PC-3 (cell line): ENCODE measurements at regions not wholly inside any gene's neighbourhood (a gene's known extent, or its start where the extent isn't known, plus 50 kb on each side); places are given as distances from the start of the nearest gene placed in this dataset.

Experiments
- ATAC-seq: fragments of 200-7000 bp; cut with Tn5 transposase; 2 replicates; pipeline ENCODE4 v1.9.1; 2020; ENCODE audit warnings: mild to moderate bottlenecking, moderate library complexity
- BruUV-seq: library from RNA; stranded (reverse); fragments of 400-500 nt; replicated peaks from 2 replicates; lab custom pipeline; 2021; lab: Mats Ljungman, UMichigan
- CTCF ChIA-PET: fragments of 300-600 bp; sonication (Branson Sonifier 250); formaldehyde crosslinking; loops from one replicate; lab custom pipeline; 2022; ENCODE audit warnings: antibody characterized with exemption; lab: Charles Lee
- POLR2A ChIA-PET: fragments of 300-600 bp; sonication (Branson Sonifier 250); formaldehyde crosslinking; loops from one replicate; lab custom pipeline; 2022; ENCODE audit warnings: antibody characterized with exemption; ENCODE audit not compliant: unreplicated experiment; lab: Charles Lee
- DNase-seq: peaks from one replicate; pipeline ENCODE4 v3.0.0-alpha.2; 2015
- H2AFZ ChIP-seq: fragments of 300-600 bp; sonication (generic); 2 replicates; pipeline ENCODE4 v1.6.0; 2016; ENCODE audit warnings: antibody characterized with exemption, low read length
- H3F3A ChIP-seq: fragments of 300-600 bp; sonication (generic); one replicate; pipeline ENCODE4 v1.6.0; 2017; ENCODE audit warnings: antibody characterized with exemption, low read length, control low read depth, mild to moderate bottlenecking; ENCODE audit not compliant: unreplicated experiment
- H3K27ac ChIP-seq: fragments of 300-600 bp; sonication (generic); 2 replicates; pipeline ENCODE4 v1.5.1; 2016; ENCODE audit warnings: mild to moderate bottlenecking, low read length
- H3K27me3 ChIP-seq: fragments of 300-600 bp; sonication (generic); 2 replicates; pipeline ENCODE4 v1.6.1; 2016; ENCODE audit warnings: low read length, mixed read lengths
- H3K36me3 ChIP-seq: fragments of 300-600 bp; sonication (generic); 2 replicates; pipeline ENCODE4 v1.6.1; 2016; ENCODE audit warnings: low read depth, mixed run types, low read length, mixed read lengths
- H3K4me1 ChIP-seq: fragments of 300-600 bp; sonication (generic); 2 replicates; pipeline ENCODE4 v1.5.1; 2016; ENCODE audit warnings: low read length; ENCODE audit not compliant: insufficient read depth
- H3K4me2 ChIP-seq: fragments of 300-600 bp; sonication (generic); 2 replicates; pipeline ENCODE4 v1.6.0; 2016; ENCODE audit warnings: low read length
- H3K4me3 ChIP-seq: fragments of 300-600 bp; sonication (generic); 2 replicates; pipeline ENCODE4 v1.5.1; 2016; ENCODE audit warnings: mild to moderate bottlenecking, low read length, mixed read lengths
- H3K79me2 ChIP-seq: fragments of 300-600 bp; sonication (generic); 2 replicates; pipeline ENCODE4 v1.6.1; 2017; ENCODE audit warnings: low read length, mixed read lengths
- H3K9ac ChIP-seq: fragments of 300-600 bp; sonication (generic); 2 replicates; pipeline ENCODE4 v1.6.0; 2016; ENCODE audit warnings: mild to moderate bottlenecking, low read length
- H3K9me2 ChIP-seq: fragments of 300-600 bp; sonication (generic); replicated peaks from 2 replicates; pipeline ENCODE4 v1.6.1; 2016; ENCODE audit warnings: mixed run types, low read length, mixed read lengths
- H3K9me3 ChIP-seq: fragments of 300-600 bp; sonication (generic); 2 replicates; pipeline ENCODE4 v1.6.1; 2016; ENCODE audit warnings: low read length, mixed read lengths
- H4K20me1 ChIP-seq: fragments of 300-600 bp; sonication (generic); 2 replicates; pipeline ENCODE4 v1.6.1; 2016; ENCODE audit warnings: low read length, mixed read lengths
- CTCF ChIP-seq: fragments of 300-600 bp; sonication (generic); conservative IDR thresholded peaks from 2 replicates; pipeline ENCODE4 v1.5.1; 2017; ENCODE audit warnings: antibody characterized with exemption, low read depth, mild to moderate bottlenecking, low read length
- EZH2 ChIP-seq: fragments of 300-600 bp; sonication (generic); IDR thresholded peaks from one replicate; pipeline ENCODE4 v1.6.1; 2017; ENCODE audit warnings: antibody characterized with exemption, mild to moderate bottlenecking, low read length; ENCODE audit not compliant: unreplicated experiment
- EZH2phosphoT487 ChIP-seq: fragments of 300-600 bp; sonication (generic); IDR thresholded peaks from 2 replicates; pipeline ENCODE4 v1.6.1; 2018; ENCODE audit warnings: mild to moderate bottlenecking, antibody characterized with exemption, low read length, borderline replicate concordance
- intact Hi-C: fragments of 100-400 bp; cut with micrococcal nuclease; formaldehyde crosslinking; loops from 2 replicates; pipeline ENCODE4 v1.9.0; 2023

DNA sequence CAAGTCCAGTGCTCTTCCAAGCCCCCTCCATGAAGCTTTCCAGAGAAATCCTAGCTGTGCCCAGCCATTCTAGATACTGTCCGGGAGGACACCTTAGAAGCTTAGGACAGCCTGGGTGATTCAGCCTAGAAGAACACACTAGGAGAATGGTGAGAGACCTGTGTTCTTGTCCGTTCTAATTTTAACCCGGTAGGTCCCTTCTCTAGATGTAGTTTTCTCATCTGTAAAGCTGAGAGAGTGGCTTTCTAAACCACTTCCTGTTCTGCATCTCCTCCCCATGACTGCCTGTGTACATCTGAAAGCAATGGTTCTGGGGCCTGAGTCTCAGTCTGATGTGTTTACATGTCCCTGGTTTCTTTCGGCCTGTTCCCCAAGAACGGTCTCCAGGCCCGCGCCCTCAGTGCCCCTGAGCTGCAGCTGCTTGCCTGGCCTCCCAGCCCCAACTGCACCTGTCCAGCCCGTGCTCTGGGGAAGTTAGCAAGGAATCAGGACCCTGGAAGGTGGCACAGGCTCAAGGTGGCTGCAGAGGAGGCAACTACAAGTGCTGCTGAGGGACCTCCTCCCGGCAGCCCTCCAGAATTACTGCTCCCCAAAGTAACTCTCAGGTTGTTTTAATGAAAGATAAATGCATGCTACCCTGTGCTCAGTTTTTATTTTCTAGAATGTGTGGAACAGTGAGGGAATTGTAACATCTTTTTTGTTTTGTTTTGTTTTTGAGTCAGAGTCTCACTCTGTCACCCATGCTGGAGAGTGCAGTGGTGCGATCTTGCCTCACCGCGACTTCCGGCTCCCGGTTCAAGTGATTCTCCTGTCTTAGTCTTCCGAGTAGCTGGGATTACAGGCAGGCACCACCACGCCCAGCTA, 105.9 kb downstream of the LBH start:
- TF ChIP-seq EZH2: no peak
- TF ChIP-seq CTCF: no peak
- TF ChIP-seq EZH2phosphoT487: no peak
- H3F3A ChIP-seq: no peaks in the 10 kb centered on the region
- no peak for DNase-seq
- BruUV-seq: no TSS peak
- no peak overlapping the region for H3K27ac ChIP-seq
- ATAC-seq: no peak
- H3K9me3 ChIP-seq: no peaks in the 10 kb centered on the region
- H3K9ac ChIP-seq: no peak overlapping the region
- H3K9me2 ChIP-seq: no peaks in the 10 kb centered on the region
- intact Hi-C loops: no loop called here
- H3K36me3 ChIP-seq: no peaks in the 10 kb centered on the region
- no peaks in the 10 kb centered on the region for H3K79me2 ChIP-seq
- no peak overlapping the region for H3K4me2 ChIP-seq
- no peaks in the 10 kb centered on the region for H4K20me1 ChIP-seq
- no peak overlapping the region for H3K4me3 ChIP-seq
- ChIA-PET POLR2A (no interaction called here), CTCF (interaction anchor here (0.6 kb wide), 1 partner anchor 9 kb away, joined by 4 read pairs; no protein-coding TSS in a partner anchor)
- H2AFZ ChIP-seq: no peak overlapping the region
- H3K27me3 ChIP-seq: no peaks in the 10 kb centered on the region
- H3K4me1 ChIP-seq: no peaks in the 10 kb centered on the region

- POLR2A ChIA-PET: no interaction called here
- no peaks in the 10 kb centered on the region for H3K79me2 ChIP-seq
- H3K27me3 ChIP-seq: no peaks in the 10 kb centered on the region
- H3K9me2 ChIP-seq: no peaks in the 10 kb centered on the region
- no peaks in the 10 kb centered on the region for H3F3A ChIP-seq
- H3K9ac ChIP-seq: no peak overlapping the region
- DNase-seq: no peak
- no peaks in the 10 kb centered on the region for H3K36me3 ChIP-seq
- no peak overlapping the region for H3K27ac ChIP-seq
- 0 out of 2 replicates have a peak, but pooled peaks cover under 1% of the 10 kb centered on the region for H3K9me3 ChIP-seq
- no peak overlapping the region for H3K4me3 ChIP-seq
- CTCF ChIA-PET: no interaction called here
- no peaks in the 10 kb centered on the region for H4K20me1 ChIP-seq
- ATAC-seq: no peak
- H3K4me1 ChIP-seq: no peaks in the 10 kb centered on the region
- TF ChIP-seq EZH2 (no peak), CTCF (no peak), EZH2phosphoT487 (no peak)
- no peak overlapping the region for H2AFZ ChIP-seq
- intact Hi-C loops: no loop called here
- H3K4me2 ChIP-seq: no peak overlapping the region
- no TSS peak for BruUV-seq
Observed at GRCh38 chr2:30338475-30338874, 107.1 kb downstream of the LBH start.

DNA sequence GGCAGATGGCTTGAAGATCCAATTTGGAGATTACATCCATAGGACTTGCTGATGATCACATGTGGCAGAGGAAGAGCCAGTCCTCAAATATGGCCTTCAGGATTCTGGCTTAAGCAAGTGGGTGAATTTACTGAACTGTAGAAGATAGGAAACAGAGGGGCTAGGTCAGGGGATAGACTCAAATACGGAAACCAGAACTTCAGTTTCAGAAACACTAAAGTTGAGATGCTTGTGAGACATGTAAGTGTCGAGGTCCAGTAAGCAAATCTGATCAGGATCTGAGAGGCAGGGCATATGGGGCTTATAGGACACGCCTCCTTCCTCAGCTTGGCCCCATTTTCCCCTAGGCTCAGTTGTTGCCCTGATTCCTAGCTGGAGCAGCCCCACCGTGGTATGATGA, 107.7 kb downstream of the LBH start:
- Histone ChIP-seq H3K27me3 (peaks cover 4% of the 10 kb centered on the region; the same call in 1 of the 2 replicates), H3K27ac (no peak overlapping the region), H3K9me3 (0 out of 2 replicates have a peak, but pooled peaks cover 4% of the 10 kb centered on the region), H3K4me1 (no peaks in the 10 kb centered on the region), H3K36me3 (no peaks in the 10 kb centered on the region), H3K4me3 (no peak overlapping the region), H3F3A (no peaks in the 10 kb centered on the region), H3K79me2 (no peaks in the 10 kb centered on the region), H3K4me2 (no peak overlapping the region), H4K20me1 (no peaks in the 10 kb centered on the region), H3K9me2 (no peaks in the 10 kb centered on the region), H2AFZ (no peak overlapping the region), H3K9ac (no peak overlapping the region)
- BruUV-seq: no TSS peak
- DNase-seq (no peak), ATAC-seq (no peak)
- intact Hi-C loops: no loop called here
- TF ChIP-seq EZH2phosphoT487: no peak
- TF ChIP-seq CTCF: no peak
- TF ChIP-seq EZH2: no peak
- CTCF ChIA-PET: no interaction called here
- POLR2A ChIA-PET: no interaction called here
